ENCODE measurements at regions not wholly inside any gene's neighbourhood (a gene's known extent, or its start where the extent isn't known, plus 50 kb on each side); places are given as distances from the start of the nearest gene placed in this dataset.

DNA sequence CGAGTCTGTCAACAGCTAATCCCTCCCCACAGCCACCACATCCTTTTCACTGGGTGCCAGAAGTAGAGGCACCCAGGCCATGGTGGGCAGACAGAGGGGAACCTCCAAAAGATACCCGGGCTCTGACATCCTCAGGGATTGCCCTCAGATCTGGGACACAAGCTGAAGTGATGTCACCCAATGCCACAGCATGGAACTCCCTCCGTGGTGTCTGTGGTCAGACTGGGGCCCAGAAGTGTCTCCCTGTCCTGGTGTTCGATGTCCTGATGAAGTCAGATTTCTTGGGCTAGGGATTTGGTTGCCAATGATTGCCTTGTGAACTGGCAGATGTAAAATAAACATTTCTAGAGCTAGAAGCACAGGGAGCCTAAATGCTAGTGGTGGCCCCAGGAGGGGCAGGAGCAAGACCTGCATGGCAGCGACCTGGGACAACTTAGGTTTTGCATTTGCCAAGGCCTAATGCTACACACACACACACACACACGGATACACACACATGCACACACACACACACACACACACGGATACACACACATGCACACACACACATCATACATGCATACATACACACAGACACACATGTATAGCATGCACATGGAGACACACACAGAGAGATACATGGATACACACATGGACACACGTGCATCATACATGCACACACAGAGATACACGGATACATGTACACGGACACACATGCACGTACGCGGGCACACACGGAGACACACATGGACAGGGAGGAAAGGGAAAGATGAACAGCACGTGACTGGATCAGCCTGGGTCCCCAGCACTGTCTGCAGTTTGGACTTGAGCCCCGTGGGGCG is 221.0 kb downstream of the NFATC2 start:
- TF ChIP-seq, protein P1, sequence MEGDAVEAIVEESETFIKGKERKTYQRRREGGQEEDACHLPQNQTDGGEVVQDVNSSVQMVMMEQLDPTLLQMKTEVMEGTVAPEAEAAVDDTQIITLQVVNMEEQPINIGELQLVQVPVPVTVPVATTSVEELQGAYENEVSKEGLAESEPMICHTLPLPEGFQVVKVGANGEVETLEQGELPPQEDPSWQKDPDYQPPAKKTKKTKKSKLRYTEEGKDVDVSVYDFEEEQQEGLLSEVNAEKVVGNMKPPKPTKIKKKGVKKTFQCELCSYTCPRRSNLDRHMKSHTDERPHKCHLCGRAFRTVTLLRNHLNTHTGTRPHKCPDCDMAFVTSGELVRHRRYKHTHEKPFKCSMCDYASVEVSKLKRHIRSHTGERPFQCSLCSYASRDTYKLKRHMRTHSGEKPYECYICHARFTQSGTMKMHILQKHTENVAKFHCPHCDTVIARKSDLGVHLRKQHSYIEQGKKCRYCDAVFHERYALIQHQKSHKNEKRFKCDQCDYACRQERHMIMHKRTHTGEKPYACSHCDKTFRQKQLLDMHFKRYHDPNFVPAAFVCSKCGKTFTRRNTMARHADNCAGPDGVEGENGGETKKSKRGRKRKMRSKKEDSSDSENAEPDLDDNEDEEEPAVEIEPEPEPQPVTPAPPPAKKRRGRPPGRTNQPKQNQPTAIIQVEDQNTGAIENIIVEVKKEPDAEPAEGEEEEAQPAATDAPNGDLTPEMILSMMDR (IDR thresholded peaks at IDR 0.05) = no peak
- TF ChIP-seq POLR2A (IDR thresholded peaks at IDR 0.05) = no peak
